Left lung (tissue), 4 donors: ENCODE measurements at regions not wholly inside any gene's neighbourhood (a gene's known extent, or its start where the extent isn't known, plus 50 kb on each side); places are given as distances from the start of the nearest gene placed in this dataset.

Source experiments
- ATAC-seq: fragments of 200-7000 bp; cut with Tn5 transposase; one replicate; pipeline ENCODE4 v1.9.1; 2020; ENCODE audit warnings: moderate library complexity
- DNase-seq, 4 donors: peaks; one replicate each; pipeline ENCODE4 v3.0.0-alpha.2; 2013 to 2020
- H3K27ac ChIP-seq, 2 donors: fragments of 200-600 bp; sonication (generic) in 1 of 2; one replicate each; pipeline versions ENCODE4 v1.5.0 to v1.8.0; 2020 to 2021
- H3K27me3 ChIP-seq, 2 donors: fragments of 200-600 bp; sonication (generic) in 1 of 2; one replicate each; pipeline versions ENCODE4 v1.5.0 to v1.8.0; 2020 to 2021
- H3K36me3 ChIP-seq, 2 donors: fragments of 200-600 bp; sonication (generic) in 1 of 2; one replicate each; pipeline versions ENCODE4 v1.5.0 to v1.8.0; 2020 to 2021
- H3K4me1 ChIP-seq, 2 donors: fragments of 200-600 bp; one replicate each; pipeline ENCODE4 v1.8.0; 2021
- H3K4me3 ChIP-seq, 2 donors: fragments of 200-600 bp; sonication (generic) in 1 of 2; one replicate each; pipeline versions ENCODE4 v1.5.0 to v1.8.0; 2020 to 2021; ENCODE audit warnings: mild to moderate bottlenecking in 1 of 2
- H3K9me3 ChIP-seq, 2 donors: fragments of 200-600 bp; sonication (generic) in 1 of 2; one replicate each; pipeline versions ENCODE4 v1.5.0 to v1.8.0; 2020 to 2021
- intact Hi-C, 2 donors: fragments of 100-400 bp; cut with DNase I; formaldehyde crosslinking; loops; one replicate each; pipeline versions ENCODE4 v1.11.2 to v1.14.2; 2022
- TF ChIP-seq, protein P1 (sequence below), 2 donors: fragments of 200-600 bp; sonication (generic) in 1 of 2; IDR thresholded peaks; one replicate each; pipeline versions ENCODE4 v1.5.0 to v1.8.0; 2021; ENCODE audit warnings: antibody characterized with exemption in 2 of 2
- donor health status: DM: no; HTN: yes; CAD: no.
- donor health status: DM: no; HTN: no; CAD: no.

DNA sequence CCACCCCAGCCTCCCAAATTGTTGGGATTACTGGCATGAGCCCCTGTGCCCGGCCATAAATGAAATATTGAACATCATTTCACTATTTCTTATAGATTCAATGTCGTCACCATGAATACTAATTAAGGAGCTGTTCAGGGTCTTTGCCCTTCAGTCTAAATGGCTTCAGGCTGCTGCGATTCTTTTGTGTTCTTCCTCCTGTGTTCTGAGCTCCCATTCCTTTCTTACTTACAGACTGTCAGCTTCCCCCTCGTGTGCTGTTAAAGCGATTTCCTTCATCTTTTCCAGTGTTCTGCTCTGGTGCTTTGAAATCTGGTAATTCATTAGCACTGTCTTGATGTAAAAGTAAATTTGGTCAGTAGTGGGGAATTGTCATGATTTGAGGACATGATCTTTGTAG, 63.3 kb upstream of the PRDM1 start:
- Histone ChIP-seq H3K4me3 (no peak overlapping the region), H3K27ac (no peak overlapping the region), H3K4me1 (peaks cover 0 to 9% of the 10 kb centered on the region in 2 donors), H3K27me3 (peaks cover 4 to 20% of the 10 kb centered on the region in 2 donors), H3K9me3 (no peaks in the 10 kb centered on the region), H3K36me3 (no peaks in the 10 kb centered on the region)
- TF ChIP-seq, protein P1, sequence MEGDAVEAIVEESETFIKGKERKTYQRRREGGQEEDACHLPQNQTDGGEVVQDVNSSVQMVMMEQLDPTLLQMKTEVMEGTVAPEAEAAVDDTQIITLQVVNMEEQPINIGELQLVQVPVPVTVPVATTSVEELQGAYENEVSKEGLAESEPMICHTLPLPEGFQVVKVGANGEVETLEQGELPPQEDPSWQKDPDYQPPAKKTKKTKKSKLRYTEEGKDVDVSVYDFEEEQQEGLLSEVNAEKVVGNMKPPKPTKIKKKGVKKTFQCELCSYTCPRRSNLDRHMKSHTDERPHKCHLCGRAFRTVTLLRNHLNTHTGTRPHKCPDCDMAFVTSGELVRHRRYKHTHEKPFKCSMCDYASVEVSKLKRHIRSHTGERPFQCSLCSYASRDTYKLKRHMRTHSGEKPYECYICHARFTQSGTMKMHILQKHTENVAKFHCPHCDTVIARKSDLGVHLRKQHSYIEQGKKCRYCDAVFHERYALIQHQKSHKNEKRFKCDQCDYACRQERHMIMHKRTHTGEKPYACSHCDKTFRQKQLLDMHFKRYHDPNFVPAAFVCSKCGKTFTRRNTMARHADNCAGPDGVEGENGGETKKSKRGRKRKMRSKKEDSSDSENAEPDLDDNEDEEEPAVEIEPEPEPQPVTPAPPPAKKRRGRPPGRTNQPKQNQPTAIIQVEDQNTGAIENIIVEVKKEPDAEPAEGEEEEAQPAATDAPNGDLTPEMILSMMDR (IDR thresholded peaks at IDR 0.05) = no peak
- no peak for DNase-seq
- intact Hi-C loops = no loop called here
- no peak for ATAC-seq

DNA sequence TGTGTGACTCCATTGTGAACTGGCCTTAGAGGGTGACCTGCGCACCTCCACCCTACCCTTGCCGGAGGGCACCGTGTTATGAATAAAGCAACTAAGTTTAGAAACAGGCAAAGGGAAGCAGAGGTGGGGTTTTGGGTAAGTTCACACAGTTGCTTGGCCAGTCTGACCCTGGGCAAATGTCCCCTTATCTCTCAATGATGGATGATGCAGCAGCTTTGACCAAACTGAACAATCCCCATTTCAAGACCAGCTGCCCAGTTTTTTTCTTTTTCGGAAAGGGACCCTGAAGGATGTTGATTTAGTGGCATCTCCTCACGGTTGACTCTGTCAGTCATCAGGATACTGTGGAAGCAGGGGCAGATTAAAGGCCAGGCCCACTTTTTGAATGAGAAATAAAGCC, 68.7 kb upstream of the PRDM1 start:
- TF ChIP-seq, protein P1 (IDR thresholded peaks at IDR 0.05) = no peak
- no peak for DNase-seq

DNA sequence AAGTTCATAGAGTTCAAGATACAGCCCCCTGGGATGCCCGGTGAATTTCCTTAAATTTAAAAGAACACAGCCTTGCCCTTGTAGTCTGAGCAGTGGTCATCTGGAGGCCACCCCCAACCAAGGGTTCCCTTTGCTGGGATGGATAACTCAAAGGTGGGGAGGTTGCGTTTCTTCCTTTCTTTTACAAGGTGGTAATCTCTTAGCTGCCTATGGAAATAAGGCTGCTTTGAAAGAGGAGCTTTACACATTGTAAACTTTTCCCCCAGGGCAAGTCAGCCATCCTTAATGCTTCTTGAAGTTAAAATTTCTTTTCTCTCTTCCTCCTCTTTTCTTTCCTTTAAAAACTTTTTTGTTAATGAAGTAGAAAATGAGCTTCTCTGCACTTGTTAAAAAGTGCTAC, 71.2 kb upstream of the PRDM1 start:
- H3K27ac ChIP-seq = no peak overlapping the region
- TF ChIP-seq, protein P1 (IDR thresholded peaks at IDR 0.05) = no peak
- no peak overlapping the region for H3K4me3 ChIP-seq
- H3K4me1 ChIP-seq = no peaks in the 10 kb centered on the region
- no peaks in the 10 kb centered on the region for H3K36me3 ChIP-seq
- H3K27me3 ChIP-seq = peaks cover 0 to 32% of the 10 kb centered on the region in 2 donors
- no peak for ATAC-seq
- intact Hi-C loops = no loop called here
- no peaks in the 10 kb centered on the region for H3K9me3 ChIP-seq
- DNase-seq = no peak

More for the DNA sequence above, 68.7 kb upstream of the PRDM1 start:
- H3K4me3 ChIP-seq = no peak overlapping the region
- intact Hi-C loops = no loop called here
- H3K9me3 ChIP-seq = no peaks in the 10 kb centered on the region
- no peaks in the 10 kb centered on the region for H3K36me3 ChIP-seq
- H3K27ac ChIP-seq = no peak overlapping the region
- no peaks in the 10 kb centered on the region for H3K4me1 ChIP-seq
- ATAC-seq = no peak
- H3K27me3 ChIP-seq = peaks cover 0 to 32% of the 10 kb centered on the region in 2 donors

DNA sequence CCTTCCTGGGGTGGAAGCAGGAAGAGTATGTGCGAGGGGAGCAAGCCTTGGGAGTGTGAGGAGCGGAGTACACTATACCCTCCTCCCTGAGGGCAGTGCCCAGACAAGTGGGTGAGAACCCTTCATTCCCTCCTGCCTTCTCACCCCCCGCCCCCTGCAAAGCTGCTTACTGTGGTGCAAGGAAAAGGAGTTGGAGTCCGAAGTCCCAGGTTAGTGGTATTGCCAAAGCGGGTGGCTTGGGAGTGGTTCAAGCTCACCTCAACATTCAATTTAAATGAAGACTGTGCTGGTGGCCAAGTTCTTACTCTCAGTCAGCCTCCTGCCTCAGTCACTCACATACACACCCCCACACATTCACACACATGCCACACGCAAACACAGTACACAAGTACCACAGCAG, 74.7 kb upstream of the PRDM1 start:
- ATAC-seq = no peak
- intact Hi-C loops = no loop called here

DNA sequence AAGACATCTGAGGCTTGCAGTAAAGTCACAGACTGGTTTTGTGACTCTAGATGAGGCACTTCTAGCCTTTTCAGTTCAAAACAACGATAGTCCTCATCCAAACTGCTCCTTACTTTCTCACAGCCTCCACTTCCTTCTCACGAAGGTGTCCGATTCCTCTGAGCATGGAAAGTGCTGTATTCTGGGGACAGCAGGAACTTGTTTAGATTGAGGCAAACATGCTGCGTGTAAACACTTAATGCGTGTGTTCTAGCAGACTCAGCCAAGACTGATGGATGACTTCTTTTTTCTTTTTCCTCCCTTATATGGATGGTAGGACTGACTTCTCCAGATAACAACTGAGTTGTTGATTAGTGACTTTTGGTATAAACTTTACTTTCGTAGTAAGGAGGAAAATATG, 80.2 kb upstream of the PRDM1 start:
- H3K4me1 ChIP-seq = no peaks in the 10 kb centered on the region
- H3K9me3 ChIP-seq = no peaks in the 10 kb centered on the region
- no peak overlapping the region for H3K4me3 ChIP-seq
- intact Hi-C loops = no loop called here
- H3K27ac ChIP-seq = no peak overlapping the region
- H3K27me3 ChIP-seq = peaks cover 23 to 58% of the 10 kb centered on the region in 2 donors
- ATAC-seq = no peak
- TF ChIP-seq, protein P1 (IDR thresholded peaks at IDR 0.05) = no peak
- DNase-seq = no peak
- no peaks in the 10 kb centered on the region for H3K36me3 ChIP-seq

More for the DNA sequence above, 74.7 kb upstream of the PRDM1 start:
- TF ChIP-seq, protein P1 (IDR thresholded peaks at IDR 0.05) = no peak
- Histone ChIP-seq H3K36me3 (no peaks in the 10 kb centered on the region), H3K9me3 (no peaks in the 10 kb centered on the region), H3K4me3 (no peak overlapping the region), H3K27me3 (peaks cover 13 to 58% of the 10 kb centered on the region in 2 donors), H3K4me1 (no peaks in the 10 kb centered on the region), H3K27ac (no peak overlapping the region)
- DNase-seq = no peak
